ENCODE measurements at regions not wholly inside any gene's neighbourhood (a gene's known extent, or its start where the extent isn't known, plus 50 kb on each side); places are given as distances from the start of the nearest gene placed in this dataset.
"Not testable (repeated sequence)": the region's sequence is repeated elsewhere in the genome, so short reads cannot be mapped to it uniquely, and the experiment has no call there.

DNA sequence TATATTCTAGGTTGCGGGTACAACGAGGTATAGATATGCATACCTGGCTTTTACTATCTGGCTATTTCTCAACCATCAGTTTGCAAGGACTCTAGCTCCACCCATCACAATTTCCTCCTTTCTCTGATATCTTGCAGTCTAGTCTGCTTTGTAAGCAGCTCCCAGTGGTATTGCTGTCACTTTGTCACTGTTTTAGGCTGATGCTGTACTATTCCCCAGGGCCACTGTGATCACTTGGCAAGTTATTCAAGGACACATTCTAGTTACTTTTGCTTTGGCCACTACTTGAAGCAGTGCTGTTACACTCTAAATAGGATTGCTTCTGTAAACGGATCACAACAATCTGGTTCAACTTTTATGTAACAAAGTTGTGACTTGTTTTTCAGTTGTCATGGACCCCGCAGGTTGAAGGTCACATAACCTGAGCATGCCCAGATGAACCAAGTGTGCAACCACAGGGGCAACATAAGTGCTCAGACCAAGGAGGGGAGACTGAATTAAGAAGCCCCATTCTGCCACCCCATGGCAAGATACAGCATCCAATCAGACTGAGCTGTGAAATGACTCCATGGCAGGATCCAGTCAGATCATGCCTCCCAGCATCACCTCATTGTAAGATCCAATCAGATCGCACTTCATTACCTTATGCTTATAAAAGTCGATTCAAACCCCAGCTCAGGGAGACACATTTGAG, 588.4 kb upstream of the CITED2 start:
- no peak for DNase-seq (ENCODE audit: low read depth)

DNA sequence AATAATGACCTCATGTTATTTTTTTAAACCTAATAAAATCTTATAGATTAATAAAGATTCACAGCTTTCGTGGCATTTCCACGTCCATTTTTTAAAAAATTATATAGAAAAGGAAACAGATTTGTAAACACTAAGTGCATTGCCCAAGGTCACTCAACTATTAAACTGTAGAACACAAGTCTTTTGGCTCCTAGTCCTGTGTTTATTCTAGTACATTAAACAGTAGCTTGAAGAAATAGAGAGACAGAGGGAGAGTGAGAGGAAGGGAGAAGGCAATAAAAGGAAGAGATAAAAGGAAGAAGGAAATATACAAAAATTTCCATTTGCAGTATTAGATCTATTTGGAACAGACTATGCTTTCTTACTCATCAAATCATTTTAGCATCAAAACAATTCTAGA, 586.7 kb upstream of the CITED2 start:
- no peak for DNase-seq (ENCODE audit: low read depth)

DNA sequence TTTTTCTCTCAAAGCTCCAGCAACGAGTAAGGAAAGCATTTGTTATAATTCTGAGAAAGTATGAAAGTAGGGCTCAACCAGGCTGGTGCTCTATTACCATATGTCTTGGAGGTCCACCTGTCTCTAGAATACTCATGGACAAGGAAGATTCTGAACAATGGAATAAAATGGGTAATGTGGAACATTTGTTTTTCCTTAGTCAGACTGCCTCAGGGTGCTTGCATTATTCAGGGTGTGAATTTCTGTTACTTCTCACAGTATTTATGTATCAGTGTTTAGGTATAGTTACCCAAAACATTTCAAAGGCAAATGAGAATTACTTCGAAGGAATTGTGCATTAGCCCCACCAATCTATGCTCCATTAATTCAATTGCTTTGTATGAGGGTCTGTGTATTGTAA, 586.2 kb upstream of the CITED2 start:
- no peak for DNase-seq (ENCODE audit: low read depth)

DNA sequence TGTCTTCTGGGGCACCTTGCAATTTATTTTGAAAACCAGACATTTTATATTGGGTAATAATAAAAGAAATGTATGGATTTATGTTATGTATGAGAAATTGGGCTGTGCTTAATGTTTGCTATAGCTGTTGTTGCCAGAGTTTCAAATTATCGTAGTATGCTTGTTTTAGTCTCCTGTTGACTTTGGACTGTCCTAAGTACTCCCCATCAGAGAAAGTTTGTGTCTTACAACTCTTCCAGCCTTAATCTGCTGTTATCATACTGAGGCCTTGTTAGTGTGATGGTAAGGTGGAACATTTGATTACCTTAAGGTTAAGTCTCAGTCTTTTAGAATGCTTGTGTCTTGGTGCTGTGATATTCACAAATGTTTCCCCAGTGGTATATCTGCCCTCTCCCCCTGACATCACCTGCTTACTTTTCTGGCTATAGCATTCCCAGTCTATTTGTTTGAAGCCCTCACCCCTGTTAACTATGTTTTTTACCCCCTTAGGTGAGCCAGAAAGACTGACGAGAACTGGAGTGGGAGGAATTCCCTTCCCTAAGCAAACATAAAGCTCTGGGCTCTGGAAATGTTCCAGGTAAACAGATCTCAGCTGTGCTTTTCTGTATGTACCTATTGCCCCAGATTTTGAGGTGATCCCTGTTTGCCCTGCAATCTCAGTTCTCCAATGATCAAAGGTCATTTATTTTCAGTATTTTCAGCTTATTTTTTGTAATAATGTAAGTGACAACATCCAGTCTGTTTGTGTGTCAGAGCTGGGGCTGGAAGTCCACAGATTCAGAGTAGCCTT, 581.1 kb upstream of the CITED2 start:
- DNase-seq (ENCODE audit: low read depth) = no peak

DNA sequence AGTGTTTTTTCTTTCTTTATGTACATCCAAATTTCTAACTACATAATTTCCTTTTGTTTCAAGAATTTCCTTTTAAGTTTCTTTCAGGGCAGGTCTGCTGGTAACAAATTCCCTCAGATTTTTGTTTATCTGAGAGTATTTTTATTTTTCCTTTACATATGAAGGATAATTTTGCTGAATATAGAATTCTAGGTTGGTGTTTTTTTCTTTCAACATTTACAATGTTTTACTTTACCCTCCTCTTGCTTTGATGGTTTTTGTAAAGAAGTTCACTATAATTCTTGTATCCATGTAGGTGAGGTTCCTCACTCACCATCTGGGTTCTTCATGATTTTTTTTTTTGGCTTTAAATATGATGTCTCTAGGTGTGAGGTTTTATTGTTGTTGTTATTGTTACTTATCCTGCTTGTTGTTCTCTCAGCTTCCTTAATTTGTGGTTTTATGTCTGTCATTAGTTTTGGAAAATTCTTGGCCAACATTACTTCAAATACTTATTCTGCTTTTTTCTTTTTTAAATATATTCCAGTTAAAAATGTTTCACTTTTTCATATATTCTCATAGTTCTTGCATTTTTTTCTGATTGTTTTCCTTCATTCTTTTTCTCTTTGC, 580.1 kb upstream of the CITED2 start:
- no peak for DNase-seq (ENCODE audit: low read depth)

DNA sequence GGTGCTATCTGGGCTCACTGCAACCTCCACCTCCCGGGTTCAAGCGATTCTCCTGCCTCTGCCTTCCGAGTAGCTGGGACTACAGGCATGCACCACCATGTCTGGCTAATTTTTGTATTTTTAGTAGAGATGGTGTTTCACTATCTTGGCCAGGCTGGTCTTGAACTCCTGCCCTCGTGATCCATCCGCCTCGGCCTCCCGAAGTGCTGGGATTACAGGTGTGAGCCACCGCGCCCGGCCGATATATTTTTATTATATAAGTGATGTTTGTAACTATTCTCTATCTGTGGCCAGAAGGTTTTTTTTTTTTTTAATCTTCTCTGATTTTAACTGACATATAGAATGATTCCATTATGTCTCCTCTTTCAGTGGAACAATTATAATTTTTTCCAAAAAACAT, 579.3 kb upstream of the CITED2 start:
- not testable (repeated sequence) for DNase-seq (ENCODE audit: low read depth)

DNA sequence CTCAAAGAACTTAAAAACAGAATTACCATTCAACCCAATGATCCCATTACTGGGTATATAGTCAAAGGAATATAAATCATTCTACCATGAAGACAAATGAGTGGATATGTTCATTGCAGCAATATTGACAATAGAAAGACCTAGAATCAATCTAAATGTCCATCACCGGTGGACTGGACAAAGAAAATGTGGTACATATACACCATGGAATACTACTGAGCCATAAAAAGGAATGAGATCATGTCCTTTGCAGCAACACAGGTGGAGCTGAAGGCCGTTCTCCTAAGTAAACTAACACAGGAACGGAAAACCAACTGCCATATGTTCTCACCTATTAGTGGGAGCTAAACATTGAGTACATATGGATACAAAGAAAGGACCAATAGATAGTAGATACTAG, 576.7 kb upstream of the CITED2 start:
- no peak for DNase-seq (ENCODE audit: low read depth)

DNA sequence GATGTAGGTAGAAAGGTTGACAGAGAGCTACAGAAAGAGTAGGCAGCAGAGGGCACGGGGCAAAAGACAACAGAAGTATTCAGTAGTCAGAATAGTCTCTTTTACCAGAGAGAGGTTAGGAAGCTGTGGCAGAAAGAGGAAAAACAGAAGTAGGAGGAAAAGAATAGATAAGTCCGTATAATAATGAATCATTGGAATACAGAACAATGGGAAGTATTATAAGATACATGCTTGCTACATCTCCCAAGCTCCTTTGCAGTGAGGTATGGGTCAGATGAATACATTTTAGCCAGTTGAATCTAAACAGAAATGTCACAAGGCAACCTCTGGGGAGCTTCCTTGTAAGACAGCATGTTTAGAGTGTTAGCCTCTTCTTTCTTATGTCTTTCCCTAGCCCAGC, 570.5 kb upstream of the CITED2 start:
- DNase-seq (ENCODE audit: low read depth) = no peak

DNA sequence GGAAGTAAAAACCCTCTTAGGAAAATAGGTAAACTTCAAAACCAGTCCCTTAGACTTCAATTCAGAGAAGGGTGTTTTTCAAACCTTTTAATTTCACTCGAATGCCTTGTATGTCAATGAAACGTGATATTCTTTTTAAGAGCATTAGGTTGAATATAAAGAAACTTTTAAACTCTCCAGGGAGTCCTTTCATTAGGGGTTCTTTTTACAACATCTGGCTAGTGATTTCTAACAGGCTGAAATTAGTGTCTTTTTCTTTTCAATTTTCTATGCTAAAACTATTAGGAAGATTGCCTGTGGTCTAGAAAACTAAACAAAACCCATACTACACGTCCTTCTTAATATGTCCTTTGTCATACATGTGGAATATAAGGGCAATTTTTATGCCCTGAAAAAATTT, 569.7 kb upstream of the CITED2 start:
- no peak for DNase-seq (ENCODE audit: low read depth)

DNA sequence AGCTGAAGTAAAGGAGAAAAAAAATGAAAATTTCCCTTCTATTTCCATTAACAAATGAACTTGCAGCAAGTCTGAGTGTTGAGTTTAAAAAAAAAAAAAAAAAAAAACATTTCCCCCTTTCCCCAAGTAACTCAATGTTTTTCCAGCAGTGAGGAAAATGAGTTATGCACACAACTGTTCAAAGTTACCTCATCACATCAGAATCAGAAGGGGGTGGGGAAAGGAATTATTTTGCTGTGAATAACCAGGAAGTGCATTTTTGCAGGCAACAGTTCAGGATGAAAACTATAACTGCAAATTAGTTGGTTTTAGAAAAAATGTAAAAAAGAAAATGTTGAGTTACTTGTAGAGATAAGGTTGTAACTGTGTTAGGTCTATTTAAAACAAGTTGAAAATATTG, 568.9 kb upstream of the CITED2 start:
- DNase-seq (ENCODE audit: low read depth) = peak; percentile 97

DNA sequence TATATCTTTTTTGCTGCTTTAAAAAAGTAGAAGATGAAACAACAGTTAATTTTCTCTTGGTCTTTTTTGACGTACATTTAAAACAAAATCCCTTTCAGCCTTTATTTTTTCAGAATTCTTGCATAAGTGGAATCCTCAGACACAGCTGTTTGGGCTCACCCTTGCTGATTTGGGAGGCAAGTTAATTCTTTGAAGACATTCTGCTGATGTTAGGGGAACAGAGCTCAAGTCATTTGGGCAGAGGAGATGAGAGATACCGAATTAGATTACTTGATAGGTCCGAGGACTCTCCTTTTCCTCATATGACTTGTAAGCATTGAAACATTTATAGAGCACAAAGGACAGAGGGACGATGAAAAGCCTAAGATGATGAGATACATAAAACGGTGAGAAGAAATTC, 567.9 kb upstream of the CITED2 start:
- DNase-seq (ENCODE audit: low read depth) = no peak

DNA sequence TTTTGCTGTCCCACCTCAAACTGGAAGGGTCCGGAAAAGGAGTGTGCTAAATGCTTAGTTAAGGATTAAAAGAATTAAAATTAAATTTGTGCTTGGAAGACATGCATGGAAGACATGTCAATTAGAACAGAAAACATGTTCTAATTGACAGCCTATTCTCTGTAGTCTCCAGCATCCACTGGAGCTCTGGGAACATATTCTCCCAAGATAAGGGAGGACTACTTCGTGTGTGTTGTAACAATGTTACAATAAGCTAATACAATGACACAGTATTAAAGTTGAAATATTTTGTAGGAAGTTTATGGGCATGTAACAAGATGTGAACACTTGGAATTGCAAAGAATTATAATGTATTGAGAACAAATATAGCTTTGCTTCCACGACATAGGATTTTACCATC, 567.4 kb upstream of the CITED2 start:
- no peak for DNase-seq (ENCODE audit: low read depth)

DNA sequence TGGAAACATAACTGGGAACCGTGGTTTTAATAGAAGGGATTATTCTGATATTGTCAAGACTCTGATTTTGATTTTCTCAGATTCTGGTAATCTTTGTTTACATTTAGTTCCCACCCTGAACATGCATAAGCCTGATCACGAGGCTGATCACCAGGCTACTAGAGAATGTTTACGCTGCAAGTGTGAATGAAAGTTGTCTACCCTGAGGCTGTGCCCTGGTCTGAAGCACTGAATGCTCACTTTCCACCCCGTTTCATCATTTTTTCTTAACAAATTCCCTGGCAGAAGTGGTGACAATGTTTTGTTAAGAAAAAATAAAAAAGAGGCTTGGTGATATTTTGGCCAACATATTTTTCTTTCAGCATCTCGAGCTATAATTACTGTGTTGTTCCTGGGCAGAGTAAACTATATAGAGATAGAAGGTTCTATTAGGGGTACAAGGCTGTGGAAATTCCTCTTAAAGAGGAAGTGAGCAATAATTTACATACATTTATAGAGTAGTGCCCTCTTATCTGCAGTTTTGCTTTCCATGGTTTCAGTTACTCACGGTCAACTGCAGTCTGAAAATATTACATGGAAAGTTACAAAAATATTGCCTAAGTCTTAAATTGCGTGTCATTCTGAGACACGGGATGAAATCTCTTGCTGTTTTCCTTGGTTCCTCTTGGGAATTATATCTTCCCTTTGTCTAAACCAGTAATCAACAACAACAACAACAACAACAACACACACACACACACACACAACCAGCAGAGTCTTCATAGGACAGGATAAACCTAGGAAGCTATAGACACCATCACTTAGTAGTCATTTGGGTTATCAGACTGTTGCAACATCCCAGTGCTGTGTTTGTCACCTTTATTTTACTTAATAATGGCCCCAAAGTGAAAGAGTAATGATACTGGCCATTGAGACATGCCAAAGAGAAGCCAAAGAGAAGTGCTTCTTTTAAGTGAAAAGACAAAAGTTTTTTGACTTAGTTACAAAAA, 566.6 kb upstream of the CITED2 start:
- DNase-seq (ENCODE audit: low read depth) = no peak

DNA sequence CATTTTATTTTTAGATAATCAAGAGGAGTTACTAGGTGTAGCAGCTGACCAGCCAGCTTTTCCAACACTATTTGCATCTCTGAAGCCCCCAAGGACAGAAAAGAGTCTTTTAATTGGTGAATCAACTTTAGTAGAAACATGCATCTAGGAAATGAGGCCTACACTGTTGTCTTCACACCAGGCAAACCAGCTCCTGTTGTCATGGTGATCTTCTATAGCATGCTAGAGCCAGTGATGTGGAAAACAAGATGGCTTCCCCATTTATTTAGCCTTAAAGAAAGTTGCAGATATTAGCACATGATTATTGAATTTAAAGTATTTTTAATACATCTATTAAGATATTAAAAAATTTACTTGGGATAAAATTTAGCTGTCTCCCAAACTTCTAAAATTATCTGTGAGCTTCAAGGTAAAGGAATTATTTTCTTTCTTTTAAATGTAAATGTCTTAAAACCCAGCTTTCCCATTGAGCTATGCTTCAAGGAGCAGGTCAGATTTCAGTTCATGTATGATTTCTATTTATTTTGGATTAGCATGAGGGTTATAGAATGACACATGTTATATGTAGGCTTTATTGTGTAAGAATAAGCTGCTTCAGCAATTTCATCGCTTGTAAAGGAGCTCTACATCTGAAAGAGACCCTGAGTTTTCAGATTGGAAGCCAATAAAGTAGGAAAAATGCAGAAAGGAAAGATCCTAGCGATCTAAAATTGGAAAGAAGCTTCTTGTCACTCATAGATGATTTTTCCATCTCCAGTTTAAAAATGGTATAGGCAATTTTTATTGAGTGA, 564.9 kb upstream of the CITED2 start:
- DNase-seq (ENCODE audit: low read depth) = no peak

DNA sequence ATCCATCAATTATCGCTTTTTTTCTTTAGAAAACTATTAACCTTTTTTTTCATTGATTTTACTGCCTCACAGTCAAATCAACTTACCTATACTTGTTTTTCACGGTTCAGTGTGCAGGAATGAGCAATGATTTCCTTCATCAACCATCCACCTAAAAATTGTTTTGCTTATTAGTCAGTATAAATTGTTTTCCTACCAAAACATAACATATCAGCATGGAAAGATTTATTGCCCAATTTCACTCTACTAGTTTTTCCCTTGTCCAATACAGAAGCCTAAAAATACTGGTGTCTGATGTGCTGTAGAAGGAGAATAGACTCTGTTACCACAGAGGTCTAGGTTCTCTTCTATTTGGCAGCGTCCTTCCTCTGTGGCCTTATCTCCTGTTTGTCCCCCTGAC, 558.2 kb upstream of the CITED2 start:
- peak; percentile 18 for DNase-seq (ENCODE audit: low read depth)

DNA sequence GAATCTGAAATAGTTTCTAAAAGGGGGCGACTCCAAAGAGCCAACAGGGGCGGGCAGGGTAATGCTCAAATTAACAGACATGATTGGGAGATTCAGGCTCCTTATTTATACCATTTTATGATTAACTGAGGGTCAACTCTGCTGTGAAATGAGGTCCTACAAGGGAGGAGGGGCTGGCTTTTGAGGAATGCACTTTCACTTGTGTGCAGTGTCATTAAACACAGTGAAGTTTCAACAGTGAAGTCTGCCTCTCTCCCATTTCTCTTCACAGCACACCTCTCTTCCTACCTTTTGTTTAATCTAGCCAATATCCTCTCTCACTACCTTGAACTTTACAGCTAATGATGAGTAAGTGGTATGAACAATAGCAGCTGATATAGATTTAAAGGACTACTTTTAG, 557.3 kb upstream of the CITED2 start:
- DNase-seq (ENCODE audit: low read depth) = peak; percentile 11

DNA sequence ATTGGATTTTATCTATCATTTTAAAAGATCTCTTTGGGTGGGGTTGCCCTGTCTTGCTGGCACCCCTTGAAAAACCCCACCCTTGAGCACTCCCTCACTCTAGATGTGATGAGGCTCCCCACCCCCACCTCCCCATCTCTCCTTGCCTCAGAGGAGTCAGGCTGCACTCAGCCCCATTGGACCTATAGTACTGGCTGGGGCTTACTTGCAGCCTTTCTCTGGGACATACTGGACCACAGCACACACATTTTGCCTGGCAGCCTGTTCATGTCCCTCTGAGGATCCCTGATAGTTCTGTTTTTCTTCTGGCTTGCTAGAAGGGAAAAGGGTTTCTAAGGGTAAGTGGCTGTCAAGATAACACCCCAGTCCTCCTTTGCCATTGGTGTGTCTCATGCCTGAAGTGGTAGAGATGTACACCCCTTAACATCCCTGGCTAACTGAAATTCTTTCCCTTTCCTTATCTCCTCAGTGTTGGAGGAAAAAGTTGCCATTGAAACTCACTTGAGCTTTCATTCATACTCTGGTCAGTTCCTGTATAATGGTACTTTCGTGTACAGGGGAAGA, 553.4 kb upstream of the CITED2 start:
- DNase-seq (ENCODE audit: low read depth) = no peak

DNA sequence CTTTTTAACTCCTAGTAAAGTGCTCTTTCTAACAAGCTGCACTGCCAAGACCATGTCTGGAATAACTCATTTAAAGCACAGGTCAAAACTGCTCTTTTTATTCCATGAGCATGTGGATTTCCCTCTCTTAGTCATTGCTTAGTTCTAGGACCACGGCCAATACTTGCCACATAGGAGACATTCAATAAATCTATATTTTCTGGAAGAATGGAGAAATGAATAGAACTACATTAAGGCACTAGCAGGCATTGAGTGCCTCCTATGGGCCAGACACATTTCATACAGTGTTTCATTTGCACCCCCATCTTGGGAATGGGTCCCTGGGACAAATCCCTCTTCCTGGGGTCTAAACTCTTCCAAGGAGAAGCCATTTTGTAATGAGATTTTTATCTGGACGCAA, 552.8 kb upstream of the CITED2 start:
- DNase-seq (ENCODE audit: low read depth) = peak; percentile 64

DNA sequence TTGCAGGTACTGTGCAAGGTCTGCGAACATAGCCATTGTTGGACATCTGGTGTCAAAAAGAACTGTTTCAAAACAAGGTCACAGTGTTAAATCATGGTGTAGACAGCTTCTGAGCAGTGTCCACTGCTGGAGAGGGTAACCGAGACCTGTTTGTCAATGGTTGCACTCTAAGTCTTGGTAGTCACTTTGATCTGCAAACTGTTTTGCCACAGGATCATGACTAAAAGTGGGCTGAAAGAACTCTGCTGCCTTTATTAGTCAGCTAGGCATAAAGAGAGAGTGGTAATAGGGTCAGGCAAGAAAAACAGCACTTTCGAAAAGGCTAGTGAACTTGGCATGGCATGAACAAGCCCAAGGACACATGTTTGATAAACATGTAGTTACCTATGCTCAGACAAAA, 552.3 kb upstream of the CITED2 start:
- peak; percentile 20 for DNase-seq (ENCODE audit: low read depth)

DNA sequence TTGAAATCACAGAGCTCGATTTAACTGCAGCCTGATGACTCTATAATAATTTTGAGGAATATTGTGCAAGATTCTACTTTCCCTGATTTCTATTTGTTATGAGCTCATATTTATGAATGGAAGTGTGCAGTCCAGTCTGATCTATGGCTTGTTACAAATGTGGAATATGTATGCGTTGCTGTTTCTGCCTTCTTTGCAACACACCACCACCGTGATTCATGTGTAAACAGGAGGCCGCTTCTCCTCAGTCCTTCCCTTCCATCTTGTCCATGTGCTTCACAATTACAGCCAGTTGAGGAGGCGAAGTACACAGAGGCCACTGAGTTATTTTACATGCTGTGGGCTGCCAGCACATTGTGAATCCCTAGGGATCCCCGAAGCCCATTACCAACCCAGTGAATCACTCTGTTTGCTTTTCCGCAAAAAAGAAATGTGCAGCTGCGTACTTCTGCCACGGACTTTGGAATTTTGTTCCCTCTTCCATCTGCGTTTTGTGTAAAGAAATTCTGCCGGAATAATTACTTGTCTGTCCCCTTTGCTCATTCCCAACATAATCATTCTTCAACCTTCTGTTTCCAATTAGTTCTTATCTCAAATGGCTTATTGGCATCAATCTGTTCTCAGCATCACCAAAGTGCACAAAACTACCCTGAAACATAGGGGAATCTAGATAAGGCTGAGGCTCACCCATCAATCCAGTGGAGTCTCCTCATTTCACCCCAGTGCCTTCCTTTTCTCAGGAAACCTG, 551.6 kb upstream of the CITED2 start:
- DNase-seq (ENCODE audit: low read depth) = peak; percentile 52

All from EH (cell line).